Heart right ventricle (tissue), 16 donors: ENCODE measurements at regions not wholly inside any gene's neighbourhood (a gene's known extent, or its start where the extent isn't known, plus 50 kb on each side); places are given as distances from the start of the nearest gene placed in this dataset.

Source experiments
- ATAC-seq, 8 donors: fragments of 200-7000 bp; cut with Tn5 transposase; one replicate each; pipeline ENCODE4 v1.9.1; 2020; ENCODE audit warnings: mild to moderate bottlenecking in 8 of 8, moderate library complexity in 8 of 8, moderate number of reproducible peaks in 1 of 8
- DNase-seq, 2 donors: peaks; one replicate each; pipeline ENCODE4 v3.0.0-alpha.2; 2020
- H3K27ac ChIP-seq, 10 donors: fragments of 200-600 bp; sonication (generic) in 2 of 10; one replicate each; pipeline versions ENCODE4 v1.5.0 to v1.8.0; 2020 to 2022; ENCODE audit warnings: mild to moderate bottlenecking in 3 of 10
- H3K27me3 ChIP-seq, 7 donors: fragments of 200-600 bp; one replicate each; pipeline ENCODE4 v1.8.0; 2021 to 2022; ENCODE audit warnings: mild to moderate bottlenecking in 2 of 7
- H3K36me3 ChIP-seq, 9 donors: fragments of 200-600 bp; sonication (generic) in 1 of 9; one replicate each; pipeline versions ENCODE4 v1.5.0 to v1.8.0; 2020 to 2022; ENCODE audit warnings: mild to moderate bottlenecking in 2 of 9
- H3K4me1 ChIP-seq, 9 donors: fragments of 200-600 bp; sonication (generic) in 1 of 9; one replicate each; pipeline versions ENCODE4 v1.5.0 to v1.8.0; 2020 to 2022; ENCODE audit warnings: mild to moderate bottlenecking in 4 of 9
- H3K4me3 ChIP-seq, 10 donors: fragments of 200-600 bp; sonication (generic) in 2 of 10; one replicate each; pipeline versions ENCODE4 v1.5.0 to v1.8.0; 2020 to 2022; ENCODE audit warnings: mild to moderate bottlenecking in 7 of 10, moderate library complexity in 2 of 10
- H3K9me3 ChIP-seq, 11 donors: fragments of 200-600 bp in 10 of 11; sonication (generic) in 2 of 11; one replicate each; pipeline versions ENCODE4 v1.5.0 to v1.8.0; 2013 to 2022; ENCODE audit warnings: mild to moderate bottlenecking in 2 of 11, control low read depth in 1 of 11, moderate library complexity in 1 of 11
- CTCF ChIP-seq, 9 donors: fragments of 200-600 bp; sonication (generic) in 2 of 9; IDR thresholded peaks; one replicate each; pipeline versions ENCODE4 v1.5.0 to v1.8.0; 2021 to 2022; ENCODE audit warnings: antibody characterized with exemption in 9 of 9, mild to moderate bottlenecking in 5 of 9, moderate library complexity in 1 of 9
- WGBS, 2 donors: extraction: QIAGEN DNeasy Blood & Tissue Kit; methylation state at CpG; one replicate each; pipeline ENCODE4 v1.1.7; 2013; ENCODE audit warnings: inconsistent platforms in 1 of 2; 5-methylcytosine and 5-hydroxymethylcytosine counted together
- intact Hi-C, 10 donors: fragments of 100-400 bp; cut with DNase I; formaldehyde crosslinking; loops; one replicate each; pipeline versions ENCODE4 v1.11.1 to v1.14.2; 2022
- donor health status: Arrhythmogenic right ventricular cardiomyopathy.
- donor health status: ischemic (EF 13 %, LVEDD 7.1; RV severe dilation, severe dysfunction).
- donor health status: healthy with polysubstance abuse.
- donor health status: DM: no; HTN: yes; CAD: no.
- donor health status: DM: no; HTN: no; CAD: no.
- donor health status: ischemic (EF 25% LVEDD 6.9; RV normal size, moderate dysfunction).
- donor health status: ischemic (EF 25% LVEDD 5.7; RV mildly dilated, moderate dysfunction).
- donor health status: healthy.
- donor health status: DM: yes; HTN: yes; CAD: no.
- donor health status: Ischemic cardiomyopathy.
- donor health status: ischemic (EF 35%, LVEDD 5.7; RV mildly dilated, moderate dysfunction).
- donor health status: nonischemic (EF 11% LVEDD 7.7; RV severe dilation, severe dysfunction).
- donor health status: DM: yes; HTN: yes; CAD: no.
- donor health status: PGD.
- donor health status: ischemic (EF 29% LVEDD 5.4; RV normal size, mild dysfunction).
- donor health status: nonischemic (EF 23%, LVEDD 6.1; RV moderate dilation, normal function).

GRCh38 chr17:62913991-62914570 is 52.0 kb upstream of the TANC2 start:
- Histone ChIP-seq H3K9me3 (peaks cover 0 to 12% (median 0%) of the 10 kb centered on the region in 11 donors), H3K4me1 (peaks cover 0 to 24% (median 17%) of the 10 kb centered on the region in 9 donors), H3K27ac (no peak overlapping the region), H3K27me3 (no peaks in the 10 kb centered on the region), H3K36me3 (no peaks in the 10 kb centered on the region), H3K4me3 (no peak overlapping the region)
- TF ChIP-seq CTCF (IDR thresholded peaks at IDR 0.05) = no peak
- 86 to 88% methylated on average over 3 of the region's 3 CpGs for WGBS, 2 donors
- ATAC-seq = no peak
- intact Hi-C loops = no loop called here
- DNase-seq = no peak

DNA sequence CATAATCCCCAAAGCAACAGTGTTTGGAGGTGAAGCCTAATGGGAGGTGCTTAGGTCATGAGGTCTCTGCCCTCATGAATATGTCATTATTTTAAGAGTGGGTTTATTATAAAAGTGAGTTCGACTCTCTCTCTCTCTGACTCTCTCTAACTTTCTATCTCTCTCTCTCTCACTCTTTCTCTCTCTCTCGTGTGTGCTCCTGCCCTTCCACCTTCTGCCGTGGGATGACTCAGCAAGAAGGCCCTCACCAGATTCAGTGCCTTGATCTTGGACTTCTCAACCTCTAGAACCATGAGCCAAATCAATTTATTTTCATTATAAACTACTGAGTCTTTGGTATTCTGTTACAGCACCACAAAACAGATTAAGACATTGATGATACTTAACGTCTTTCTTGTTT is 53.7 kb upstream of the TANC2 start:
- DNase-seq (no peak), ATAC-seq (no peak)
- peaks cover 0 to 12% (median 0%) of the 10 kb centered on the region in 11 donors for H3K9me3 ChIP-seq
- peaks cover 0 to 17% (median 9%) of the 10 kb centered on the region in 9 donors for H3K4me1 ChIP-seq
- WGBS, 2 donors = 88 to 97% methylated on average over 4 of the region's 4 CpGs
- no peak overlapping the region for H3K27ac ChIP-seq
- H3K27me3 ChIP-seq = peaks cover 0 to 5% (median 0%) of the 10 kb centered on the region in 7 donors
- H3K36me3 ChIP-seq = no peaks in the 10 kb centered on the region
- TF ChIP-seq CTCF (IDR thresholded peaks at IDR 0.05) = no peak
- intact Hi-C loops = no loop called here
- no peak overlapping the region for H3K4me3 ChIP-seq

DNA sequence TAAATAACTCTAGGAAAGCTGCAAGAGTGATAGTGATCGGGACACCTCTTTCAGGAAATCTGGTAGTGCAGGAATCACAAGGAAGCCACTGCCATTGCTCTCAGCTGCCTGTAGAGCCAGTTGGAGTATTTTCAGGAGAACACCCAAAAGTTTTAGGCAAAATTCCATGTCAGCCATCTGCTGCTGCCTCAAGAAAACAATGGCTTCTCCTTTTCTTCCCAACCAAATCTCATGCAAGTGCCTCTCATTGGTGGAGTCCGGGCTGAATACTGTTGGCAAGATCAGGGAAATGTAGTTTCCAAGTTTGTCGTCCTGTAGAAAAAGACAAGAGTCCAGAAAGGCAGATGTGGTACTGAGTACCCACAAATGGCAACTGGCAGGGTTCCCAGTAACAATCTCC is 54.9 kb upstream of the TANC2 start:
- Histone ChIP-seq H3K9me3 (peaks cover 0 to 12% (median 0%) of the 10 kb centered on the region in 11 donors), H3K4me3 (no peak overlapping the region), H3K4me1 (peaks cover 0 to 6% (median 0%) of the 10 kb centered on the region in 9 donors), H3K27me3 (peaks cover 0 to 5% (median 0%) of the 10 kb centered on the region in 7 donors), H3K36me3 (no peaks in the 10 kb centered on the region), H3K27ac (no peak overlapping the region)
- TF ChIP-seq CTCF (IDR thresholded peaks at IDR 0.05) = no peak
- 42 to 65% methylated on average over 3 of the region's 3 CpGs for WGBS, 2 donors
- peak in 1 of 8 donors; percentile 16 for ATAC-seq
- intact Hi-C loops = no loop called here
- no peak for DNase-seq

- peaks cover 0 to 5% (median 0%) of the 10 kb centered on the region in 9 donors for H3K4me1 ChIP-seq
- H3K27me3 ChIP-seq = peaks cover 0 to 5% (median 0%) of the 10 kb centered on the region in 7 donors
- ATAC-seq = no peak
- intact Hi-C loops = no loop called here
- TF ChIP-seq CTCF (IDR thresholded peaks at IDR 0.05) = no peak
- peaks cover 0 to 12% (median 0%) of the 10 kb centered on the region in 11 donors for H3K9me3 ChIP-seq
- no peak overlapping the region for H3K27ac ChIP-seq
- H3K36me3 ChIP-seq = no peaks in the 10 kb centered on the region
- 78 to 81% methylated on average over 4 of the region's 4 CpGs for WGBS, 2 donors
- H3K4me3 ChIP-seq = no peak overlapping the region
- DNase-seq = no peak
Observed at GRCh38 chr17:62910277-62910676, 55.8 kb upstream of the TANC2 start.
